ENCODE measurements at regions not wholly inside any gene's neighbourhood (a gene's known extent, or its start where the extent isn't known, plus 50 kb on each side); places are given as distances from the start of the nearest gene placed in this dataset.
"Not testable (repeated sequence)": the region's sequence is repeated elsewhere in the genome, so short reads cannot be mapped to it uniquely, and the experiment has no call there.

- TF ChIP-seq CTCF (IDR thresholded peaks at IDR 0.05; ENCODE audit: low read depth, low read length): no peak
- Histone ChIP-seq H3K9me3 (ENCODE audit: severe bottlenecking) (no peaks in the 10 kb centered on the region), H3K27ac (no peak overlapping the region), H3K4me3 (ENCODE audit: low read depth, low read length) (no peak overlapping the region), H3K36me3 (no peaks in the 10 kb centered on the region), H3K27me3 (ENCODE audit: insufficient read depth, low read depth, severe bottlenecking) (no peaks in the 10 kb centered on the region)
- no peak for DNase-seq
Measured at GRCh38 chr11:91998481-91998880, 226.1 kb upstream of the FAT3 start.

GRCh38 chr11:91997226-91997625 is 227.4 kb upstream of the FAT3 start:
- no peaks in the 10 kb centered on the region for H3K36me3 ChIP-seq
- TF ChIP-seq CTCF (IDR thresholded peaks at IDR 0.05; ENCODE audit: low read depth, low read length): no peak
- no peak for DNase-seq
- no peaks in the 10 kb centered on the region for H3K9me3 ChIP-seq (ENCODE audit: severe bottlenecking)
- no peak overlapping the region for H3K27ac ChIP-seq
- H3K27me3 ChIP-seq (ENCODE audit: insufficient read depth, low read depth, severe bottlenecking): no peaks in the 10 kb centered on the region
- no peak overlapping the region for H3K4me3 ChIP-seq (ENCODE audit: low read depth, low read length)

- TF ChIP-seq CTCF (IDR thresholded peaks at IDR 0.05; ENCODE audit: low read depth, low read length): no peak
- H3K36me3 ChIP-seq: no peaks in the 10 kb centered on the region
- H3K27ac ChIP-seq: no peak overlapping the region
- DNase-seq: no peak
- H3K27me3 ChIP-seq (ENCODE audit: insufficient read depth, low read depth, severe bottlenecking): no peaks in the 10 kb centered on the region
- no peak overlapping the region for H3K4me3 ChIP-seq (ENCODE audit: low read depth, low read length)
- H3K9me3 ChIP-seq (ENCODE audit: severe bottlenecking): no peaks in the 10 kb centered on the region
Measured at GRCh38 chr11:91996526-91996925, 228.1 kb upstream of the FAT3 start.

GRCh38 chr11:91988443-91988842 is 236.2 kb upstream of the FAT3 start:
- not testable (repeated sequence) for H3K27ac ChIP-seq; H3K27me3 ChIP-seq (ENCODE audit: insufficient read depth, low read depth, severe bottlenecking); H3K36me3 ChIP-seq; H3K4me3 ChIP-seq (ENCODE audit: low read depth, low read length); DNase-seq; H3K9me3 ChIP-seq (ENCODE audit: severe bottlenecking)

GRCh38 chr11:91986218-91986617 is 238.4 kb upstream of the FAT3 start:
- no peak overlapping the region for H3K27ac ChIP-seq
- H3K36me3 ChIP-seq: no peaks in the 10 kb centered on the region
- no peaks in the 10 kb centered on the region for H3K27me3 ChIP-seq (ENCODE audit: insufficient read depth, low read depth, severe bottlenecking)
- no peak overlapping the region for H3K4me3 ChIP-seq (ENCODE audit: low read depth, low read length)
- H3K9me3 ChIP-seq (ENCODE audit: severe bottlenecking): no peaks in the 10 kb centered on the region
- no peak for DNase-seq
- no peak for TF ChIP-seq CTCF (IDR thresholded peaks at IDR 0.05; ENCODE audit: low read depth, low read length)

- Histone ChIP-seq H3K27me3 (ENCODE audit: insufficient read depth, low read depth, severe bottlenecking) (no peaks in the 10 kb centered on the region), H3K9me3 (ENCODE audit: severe bottlenecking) (no peaks in the 10 kb centered on the region), H3K36me3 (no peaks in the 10 kb centered on the region), H3K27ac (no peak overlapping the region), H3K4me3 (ENCODE audit: low read depth, low read length) (no peak overlapping the region)
- TF ChIP-seq CTCF (IDR thresholded peaks at IDR 0.05; ENCODE audit: low read depth, low read length): no peak
- no peak for DNase-seq
Measured at GRCh38 chr11:91984033-91984584, 240.5 kb upstream of the FAT3 start.

Data from WERI-Rb-1 (cell line).